Suprapubic skin (tissue), 4 donors: ENCODE measurements at regions not wholly inside any gene's neighbourhood (a gene's known extent, or its start where the extent isn't known, plus 50 kb on each side); places are given as distances from the start of the nearest gene placed in this dataset.

Experiments
- POLR2A ChIP-seq, 2 donors: fragments of 450-650 bp; IDR thresholded peaks; one replicate each; pipeline ENCODE4 v1.6.1; 2017; ENCODE audit warnings: antibody characterized with exemption in 2 of 2, mild to moderate bottlenecking in 2 of 2, moderate library complexity in 2 of 2
- POLR2AphosphoS5 ChIP-seq, 3 donors: sonication (generic); formaldehyde crosslinking; IDR thresholded peaks; one replicate each; pipeline ENCODE4 v1.6.1; 2017; ENCODE audit warnings: antibody characterized with exemption in 3 of 3
- TF ChIP-seq, protein P1 (sequence below), 2 donors: fragments of 200-600 bp in 1 of 2; fragments of 450-650 bp in 1 of 2; sonication (generic) in 1 of 2; IDR thresholded peaks; one replicate each; pipeline ENCODE4 v1.5.1; 2016 to 2019; ENCODE audit warnings: antibody characterized with exemption in 2 of 2, mild to moderate bottlenecking in 1 of 2, moderate library complexity in 1 of 2

DNA sequence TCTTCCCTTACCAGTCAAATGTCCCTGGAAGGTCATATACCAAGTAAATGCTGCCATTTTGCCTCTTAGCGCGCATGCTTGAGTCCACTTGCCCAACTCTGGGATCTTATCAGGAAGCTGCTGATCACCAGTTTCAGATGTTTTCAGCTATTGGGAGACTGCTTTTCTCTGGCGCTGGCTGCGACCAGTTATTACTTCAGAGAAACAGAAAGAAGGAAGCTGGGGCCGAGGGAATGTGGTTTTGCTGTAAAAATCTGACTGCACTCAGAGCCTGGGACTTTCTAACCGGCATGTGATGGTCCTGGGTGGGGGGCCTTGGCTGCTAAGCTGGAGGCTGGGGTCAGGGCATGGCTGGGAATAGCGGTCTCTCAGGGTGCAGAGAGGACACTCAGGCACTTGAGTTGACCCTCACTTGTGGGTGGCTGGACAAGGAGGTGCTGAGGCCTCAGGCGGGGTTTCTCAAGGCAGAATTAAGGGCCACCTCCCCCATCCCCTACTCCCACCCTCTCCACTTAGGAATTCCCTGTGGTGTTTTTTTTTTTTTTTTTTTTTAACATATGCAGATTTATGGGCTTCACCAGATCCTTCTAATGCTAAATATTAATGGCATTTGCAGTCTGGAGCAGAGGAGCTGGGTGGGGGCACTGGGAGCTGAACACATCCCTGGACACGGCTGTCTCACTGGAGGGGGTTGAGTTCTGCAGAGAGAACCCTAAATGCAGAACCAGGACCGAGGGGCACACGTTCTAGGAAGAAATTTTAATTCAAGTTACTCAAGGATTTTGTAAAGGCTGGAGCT, 145.8 kb downstream of the CYLD start:
- TF ChIP-seq POLR2A (IDR thresholded peaks at IDR 0.05) (no peak), POLR2AphosphoS5 (IDR thresholded peaks at IDR 0.05) (no peak)
- TF ChIP-seq, protein P1, sequence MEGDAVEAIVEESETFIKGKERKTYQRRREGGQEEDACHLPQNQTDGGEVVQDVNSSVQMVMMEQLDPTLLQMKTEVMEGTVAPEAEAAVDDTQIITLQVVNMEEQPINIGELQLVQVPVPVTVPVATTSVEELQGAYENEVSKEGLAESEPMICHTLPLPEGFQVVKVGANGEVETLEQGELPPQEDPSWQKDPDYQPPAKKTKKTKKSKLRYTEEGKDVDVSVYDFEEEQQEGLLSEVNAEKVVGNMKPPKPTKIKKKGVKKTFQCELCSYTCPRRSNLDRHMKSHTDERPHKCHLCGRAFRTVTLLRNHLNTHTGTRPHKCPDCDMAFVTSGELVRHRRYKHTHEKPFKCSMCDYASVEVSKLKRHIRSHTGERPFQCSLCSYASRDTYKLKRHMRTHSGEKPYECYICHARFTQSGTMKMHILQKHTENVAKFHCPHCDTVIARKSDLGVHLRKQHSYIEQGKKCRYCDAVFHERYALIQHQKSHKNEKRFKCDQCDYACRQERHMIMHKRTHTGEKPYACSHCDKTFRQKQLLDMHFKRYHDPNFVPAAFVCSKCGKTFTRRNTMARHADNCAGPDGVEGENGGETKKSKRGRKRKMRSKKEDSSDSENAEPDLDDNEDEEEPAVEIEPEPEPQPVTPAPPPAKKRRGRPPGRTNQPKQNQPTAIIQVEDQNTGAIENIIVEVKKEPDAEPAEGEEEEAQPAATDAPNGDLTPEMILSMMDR (IDR thresholded peaks at IDR 0.05): no peak
